Psoas muscle (tissue), 7 donors: ENCODE measurements at regions not wholly inside any gene's neighbourhood (a gene's known extent, or its start where the extent isn't known, plus 50 kb on each side); places are given as distances from the start of the nearest gene placed in this dataset.

Source experiments
- ATAC-seq, 4 donors: fragments of 200-7000 bp; cut with Tn5 transposase; one replicate each; pipeline ENCODE4 v1.9.1; 2020; ENCODE audit warnings: moderate library complexity in 3 of 4, mild to moderate bottlenecking in 2 of 4
- DNase-seq, 2 donors: peaks; one replicate each; pipeline ENCODE4 v3.0.0-alpha.2; 2020
- H3K27ac ChIP-seq: fragments of 200-600 bp; one replicate; pipeline ENCODE4 v1.8.0; 2022
- H3K27me3 ChIP-seq, 3 donors: fragments of 200-600 bp in 1 of 3; one replicate each; pipeline versions ENCODE4 v1.6.1 to v1.8.0; 2013 to 2022; ENCODE audit warnings: low read length in 2 of 3, mild to moderate bottlenecking in 2 of 3, moderate library complexity in 1 of 3; ENCODE audit not compliant: insufficient read depth in 3 of 3
- H3K36me3 ChIP-seq, 2 donors: fragments of 200-600 bp in 1 of 2; one replicate each; pipeline versions ENCODE4 v1.6.1 to v1.8.0; 2013 to 2022; ENCODE audit warnings: low read depth in 1 of 2, mild to moderate bottlenecking in 1 of 2, moderate library complexity in 1 of 2; ENCODE audit not compliant: insufficient read depth in 1 of 2
- H3K4me1 ChIP-seq: fragments of 200-600 bp; one replicate; pipeline ENCODE4 v1.8.0; 2022
- H3K4me3 ChIP-seq: fragments of 200-600 bp; one replicate; pipeline ENCODE4 v1.8.0; 2022; ENCODE audit warnings: mild to moderate bottlenecking
- H3K9me3 ChIP-seq: fragments of 200-600 bp; one replicate; pipeline ENCODE4 v1.8.0; 2022
- WGBS, 3 donors: extraction: QIAGEN DNeasy Blood & Tissue Kit; methylation state at CpG; one replicate each; pipeline versions ENCODE4 v1.1.6 to v1.1.7; 2013; 5-methylcytosine and 5-hydroxymethylcytosine counted together
- intact Hi-C, 2 donors: fragments of 100-400 bp; cut with DNase I; formaldehyde crosslinking; loops; one replicate each; pipeline versions ENCODE4 v1.11.0 to v1.14.2; 2022
- TF ChIP-seq, protein P1 (sequence below): fragments of 200-600 bp; IDR thresholded peaks from one replicate; pipeline ENCODE4 v1.8.0; 2022; ENCODE audit warnings: antibody characterized with exemption
- donor health status: healthy with polysubstance abuse.
- donor health status: DM: no; HTN: no; CAD: no; lungs with moderate emphysema.
- donor health status: Bipolar disorder and iron deficiency.
- donor health status: healthy.
- donor health status: DM: yes; HTN: yes; CAD: no.
- donor health status: DM: no; HTN: no; CAD: no.
- donor health status: DM: yes; HTN: yes; CAD: no.

DNA sequence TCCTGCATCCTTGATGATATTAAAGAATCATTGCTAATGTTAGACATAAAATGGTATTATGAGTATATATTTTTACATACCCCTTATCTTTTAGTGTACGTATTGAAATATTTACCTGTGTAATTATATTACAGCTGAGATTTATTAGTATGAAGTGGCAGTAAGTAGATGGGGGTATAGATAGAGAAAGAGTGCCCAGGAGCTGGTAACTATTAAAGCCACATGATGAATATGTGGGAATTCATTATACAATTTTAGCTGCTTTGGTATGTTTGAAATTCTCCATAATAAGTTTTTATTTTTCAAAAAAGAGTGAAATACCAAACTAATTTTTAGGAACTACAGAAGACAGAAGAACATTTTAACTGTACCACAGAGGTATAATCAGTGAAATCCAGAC is 339.0 kb downstream of the PLPP3 start:
- no peak overlapping the region for H3K27ac ChIP-seq
- H3K9me3 ChIP-seq, result peaks cover 11% of the 10 kb centered on the region
- no peak overlapping the region for H3K4me3 ChIP-seq
- no peaks in the 10 kb centered on the region for H3K27me3 ChIP-seq
- WGBS, 3 donors, result 0 to 91% (median 56%) methylated on average over 1 of the region's 1 CpG
- H3K4me1 ChIP-seq, result no peaks in the 10 kb centered on the region
- TF ChIP-seq, protein P1, sequence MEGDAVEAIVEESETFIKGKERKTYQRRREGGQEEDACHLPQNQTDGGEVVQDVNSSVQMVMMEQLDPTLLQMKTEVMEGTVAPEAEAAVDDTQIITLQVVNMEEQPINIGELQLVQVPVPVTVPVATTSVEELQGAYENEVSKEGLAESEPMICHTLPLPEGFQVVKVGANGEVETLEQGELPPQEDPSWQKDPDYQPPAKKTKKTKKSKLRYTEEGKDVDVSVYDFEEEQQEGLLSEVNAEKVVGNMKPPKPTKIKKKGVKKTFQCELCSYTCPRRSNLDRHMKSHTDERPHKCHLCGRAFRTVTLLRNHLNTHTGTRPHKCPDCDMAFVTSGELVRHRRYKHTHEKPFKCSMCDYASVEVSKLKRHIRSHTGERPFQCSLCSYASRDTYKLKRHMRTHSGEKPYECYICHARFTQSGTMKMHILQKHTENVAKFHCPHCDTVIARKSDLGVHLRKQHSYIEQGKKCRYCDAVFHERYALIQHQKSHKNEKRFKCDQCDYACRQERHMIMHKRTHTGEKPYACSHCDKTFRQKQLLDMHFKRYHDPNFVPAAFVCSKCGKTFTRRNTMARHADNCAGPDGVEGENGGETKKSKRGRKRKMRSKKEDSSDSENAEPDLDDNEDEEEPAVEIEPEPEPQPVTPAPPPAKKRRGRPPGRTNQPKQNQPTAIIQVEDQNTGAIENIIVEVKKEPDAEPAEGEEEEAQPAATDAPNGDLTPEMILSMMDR, result no peak
- ATAC-seq (no peak), DNase-seq (no peak)
- intact Hi-C loops, result no loop called here
- no peaks in the 10 kb centered on the region for H3K36me3 ChIP-seq

DNA sequence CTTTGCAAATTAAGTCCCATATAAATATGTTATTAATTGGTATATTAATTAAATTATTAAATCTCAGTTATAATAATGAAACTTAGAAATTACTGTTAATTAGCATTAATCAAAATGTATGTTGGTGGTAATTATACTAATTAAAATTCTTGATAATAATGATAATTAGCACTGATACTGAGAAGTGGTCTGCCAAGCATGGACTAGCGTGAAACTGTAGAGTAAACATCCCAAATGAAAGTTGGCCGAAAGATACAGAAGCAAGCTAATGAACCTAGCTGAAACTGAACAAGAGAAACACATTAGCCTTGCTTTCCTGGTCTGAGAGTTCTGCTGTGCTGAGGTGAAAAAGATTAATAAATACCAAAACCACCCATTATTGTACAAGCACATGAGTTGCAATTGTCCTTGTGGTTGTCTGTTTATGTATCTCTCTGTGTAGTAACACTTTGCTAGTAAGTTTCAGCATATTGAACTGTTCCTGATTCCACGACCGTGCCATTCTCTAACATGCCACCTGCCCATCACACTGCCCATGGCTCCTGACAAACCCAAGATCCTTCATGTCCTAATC is 341.8 kb downstream of the PLPP3 start:
- no peak for ATAC-seq
- intact Hi-C loops, result loop anchor here in 1 of 2 donors (1.0 kb wide), 1 partner anchor 25 kb away; no protein-coding TSS in a partner anchor
- Histone ChIP-seq H3K27ac (no peak overlapping the region), H3K9me3 (peaks cover 11% of the 10 kb centered on the region), H3K4me3 (no peak overlapping the region), H3K4me1 (no peaks in the 10 kb centered on the region), H3K27me3 (no peaks in the 10 kb centered on the region), H3K36me3 (no peaks in the 10 kb centered on the region)
- DNase-seq, result no peak
- 90 to 95% (median 93%) methylated on average over 4 of the region's 4 CpGs for WGBS, 3 donors
- TF ChIP-seq, protein P1, result no peak

DNA sequence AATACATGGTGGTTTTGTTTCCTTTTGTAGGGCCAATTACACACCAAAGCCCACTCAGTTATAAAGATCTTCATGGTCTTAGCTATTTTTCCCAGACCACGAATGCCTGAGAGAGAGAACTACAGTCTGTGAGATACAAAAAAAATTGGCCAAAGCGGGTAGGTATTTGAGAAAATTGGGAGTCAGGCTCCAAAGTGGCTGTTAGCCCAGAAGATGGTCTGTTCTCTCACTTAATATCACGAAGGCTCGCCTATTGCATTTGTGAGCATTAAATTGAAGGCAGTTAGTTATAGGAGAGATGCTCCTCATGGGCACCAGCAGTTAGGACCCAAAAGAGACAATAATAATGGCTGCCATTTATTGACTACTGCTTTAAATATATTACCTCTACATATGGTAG is 342.7 kb downstream of the PLPP3 start:
- Histone ChIP-seq H3K27me3 (no peaks in the 10 kb centered on the region), H3K9me3 (peaks cover 6% of the 10 kb centered on the region), H3K4me1 (no peaks in the 10 kb centered on the region), H3K27ac (no peak overlapping the region), H3K4me3 (no peak overlapping the region), H3K36me3 (no peaks in the 10 kb centered on the region)
- DNase-seq, result no peak
- intact Hi-C loops, result no loop called here
- no peak for ATAC-seq
- TF ChIP-seq, protein P1, result no peak
- WGBS, 3 donors, result 70 to 88% (median 76%) methylated on average over 4 of the region's 4 CpGs

DNA sequence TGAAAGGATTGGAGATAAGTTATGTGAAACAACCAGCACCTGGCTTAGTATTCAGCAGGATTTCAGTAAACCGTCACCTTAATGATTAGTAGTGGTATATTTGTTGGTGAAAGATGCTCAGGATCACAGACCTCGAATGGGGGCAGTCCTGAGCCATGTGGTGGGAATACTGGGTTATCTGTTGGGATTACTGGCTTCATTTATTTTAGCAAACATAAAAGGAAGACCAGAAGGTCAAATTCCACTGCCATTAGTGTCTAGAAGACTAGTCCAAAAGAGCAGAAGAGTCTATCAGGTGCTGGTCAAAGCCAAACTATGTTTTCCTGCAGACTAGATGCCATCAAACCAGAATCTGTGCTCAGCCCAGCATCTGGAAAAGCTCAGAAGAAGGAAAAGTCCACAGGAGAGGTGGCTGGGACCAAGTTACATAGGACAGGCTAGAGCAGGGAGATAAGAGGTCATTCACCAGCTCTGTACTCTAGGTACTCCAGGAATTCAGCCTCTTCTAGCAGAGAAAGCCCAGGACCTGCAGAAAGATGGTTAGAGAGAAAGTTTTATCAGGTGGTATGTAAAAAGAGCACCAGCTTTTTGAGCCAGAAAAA is 343.4 kb downstream of the PLPP3 start:
- H3K27me3 ChIP-seq, result no peaks in the 10 kb centered on the region
- H3K36me3 ChIP-seq, result no peaks in the 10 kb centered on the region
- ATAC-seq (no peak), DNase-seq (no peak)
- intact Hi-C loops, result no loop called here
- H3K4me3 ChIP-seq, result no peak overlapping the region
- WGBS, 3 donors, result 86 to 91% (median 90%) methylated on average over 2 of the region's 2 CpGs
- H3K9me3 ChIP-seq, result no peaks in the 10 kb centered on the region
- TF ChIP-seq, protein P1, result no peak
- no peak overlapping the region for H3K27ac ChIP-seq
- no peaks in the 10 kb centered on the region for H3K4me1 ChIP-seq

DNA sequence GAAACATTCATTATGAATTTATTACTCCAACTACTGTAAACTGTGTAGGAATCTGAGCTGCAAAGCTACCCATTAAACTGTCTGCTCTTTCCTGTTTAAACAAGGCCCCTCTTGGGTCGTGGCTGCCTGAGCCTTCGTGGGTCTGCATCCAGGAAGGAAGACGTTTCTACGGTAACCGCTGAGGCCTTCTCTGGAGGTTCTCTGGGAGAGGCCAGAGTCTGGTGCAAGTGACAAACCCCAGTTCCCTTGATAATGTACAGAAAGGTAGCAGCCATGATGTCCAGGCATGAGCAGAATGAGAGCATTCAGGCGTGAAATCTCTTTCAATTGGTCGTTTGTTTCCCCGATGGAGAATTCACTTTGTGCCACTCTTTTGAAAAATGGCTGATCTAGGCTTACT is 350.2 kb downstream of the PLPP3 start:
- Histone ChIP-seq H3K9me3 (no peaks in the 10 kb centered on the region), H3K27me3 (no peaks in the 10 kb centered on the region), H3K36me3 (no peaks in the 10 kb centered on the region), H3K4me1 (peaks cover 7% of the 10 kb centered on the region), H3K27ac (no peak overlapping the region), H3K4me3 (no peak overlapping the region)
- TF ChIP-seq, protein P1, result no peak
- intact Hi-C loops, result no loop called here
- DNase-seq (no peak), ATAC-seq (no peak)
- 67 to 74% (median 71%) methylated on average over 8 of the region's 8 CpGs for whole genome bisulfite sequencing, 3 donors
